K562 (cell line): ENCODE measurements at regions not wholly inside any gene's neighbourhood (a gene's known extent, or its start where the extent isn't known, plus 50 kb on each side); places are given as distances from the start of the nearest gene placed in this dataset.

Experiments used
- ATAC-seq: fragments of 200-7000 bp; cut with Tn5 transposase; 3 replicates; pipeline ENCODE4 v1.9.1; 2020; ENCODE audit warnings: moderate library complexity
- BruUV-seq: library from RNA; stranded (reverse); fragments of 400-500 nt; replicated peaks from 2 replicates; lab custom pipeline; 2021; lab: Mats Ljungman, UMichigan
- CTCF ChIA-PET: fragments of 300-600 bp; formaldehyde crosslinking; extraction: SDS; loops from one replicate; lab custom pipeline; 2021; ENCODE audit warnings: low intra/inter-chr PET ratio; lab: Yijun Ruan, JAX
- POLR2A ChIA-PET: fragments of 300-600, 350-650 bp; sonication (Branson Sonifier 250); formaldehyde crosslinking; extraction: SDS; loops from one replicate; lab custom pipeline; 2021; ENCODE audit warnings: antibody characterized with exemption, inconsistent platforms; lab: Yijun Ruan, JAX
- DNase-seq, 4 experiments: peaks; one replicate each; pipeline versions ENCODE4 v3.0.0 to v3.0.0-alpha.2; 2011 to 2018; ENCODE audit warnings: low spot score in 3 of 4, mixed read lengths in 3 of 4; ENCODE audit errors: extremely low read depth in 1 of 4
- FAIRE-seq: peaks from 2 replicates; lab custom pipeline; 2011; peaks lifted over from hg19 to GRCh38; lab: Jason Lieb, UNC
- H2AFZ ChIP-seq: 2 replicates; pipeline ENCODE4 v1.6.0; 2011; ENCODE audit warnings: low read depth, low read length, control low read depth, inconsistent platforms
- H3K27ac ChIP-seq: fragments of 200-600 bp; 3 replicates; pipeline ENCODE4 v1.8.0; 2011; ENCODE audit warnings: low read depth, mild to moderate bottlenecking, control low read depth, inconsistent platforms, low read length, moderate library complexity, mixed read lengths; ENCODE audit errors: extremely low read depth
- H3K27me3 ChIP-seq, 2 experiments: fragments of 300-600 bp in 1 of 2; 2 replicates in 1 of 2; 3 replicates in 1 of 2; pipeline versions ENCODE4 v1.6.0 to v1.8.0; 2011; ENCODE audit warnings: inconsistent platforms in 2 of 2, low read length in 2 of 2, mild to moderate bottlenecking in 1 of 2, mixed read lengths in 1 of 2, moderate library complexity in 1 of 2; ENCODE audit not compliant: control insufficient read depth in 2 of 2, insufficient read depth in 2 of 2
- H3K36me3 ChIP-seq: fragments of 300-600 bp; 3 replicates; pipeline ENCODE4 v1.8.0; 2011; ENCODE audit warnings: mild to moderate bottlenecking, low read length, inconsistent platforms; ENCODE audit not compliant: control insufficient read depth, insufficient read depth
- H3K4me1 ChIP-seq, 2 experiments: fragments of 200-600 bp in 1 of 2; replicated peaks in 1 of 2; 2 replicates in 1 of 2; 3 replicates in 1 of 2; pipeline versions ENCODE4 v1.5.1 to v1.8.0; 2011; ENCODE audit warnings: inconsistent platforms in 2 of 2, low read length in 2 of 2, mild to moderate bottlenecking in 1 of 2, mixed read lengths in 1 of 2, moderate library complexity in 1 of 2; ENCODE audit not compliant: control insufficient read depth in 2 of 2, insufficient read depth in 2 of 2
- H3K4me2 ChIP-seq: 2 replicates; pipeline ENCODE4 v1.6.1; 2011; ENCODE audit warnings: low read length, control low read depth, inconsistent platforms, mixed read lengths; ENCODE audit not compliant: insufficient read depth
- H3K4me3 ChIP-seq: fragments of 200-600 bp; sonication (generic), shearing (Covaris generic); 2 replicates; pipeline ENCODE4 v1.5.1; 2016; ENCODE audit warnings: control low read depth, inconsistent platforms
- H3K79me2 ChIP-seq: fragments of 200-600 bp; 3 replicates; pipeline ENCODE4 v1.8.0; 2011; ENCODE audit warnings: low read length, inconsistent platforms; ENCODE audit not compliant: control insufficient read depth, insufficient read depth
- H3K9ac ChIP-seq, 2 experiments: 2 replicates each; pipeline versions ENCODE4 v1.6.0 to v1.6.1; 2011; ENCODE audit warnings: low read depth in 2 of 2, low read length in 2 of 2, control low read depth in 1 of 2, inconsistent platforms in 1 of 2, mild to moderate bottlenecking in 1 of 2, mixed read lengths in 1 of 2; ENCODE audit not compliant: insufficient read depth in 1 of 2
- H3K9me1 ChIP-seq: one replicate; pipeline ENCODE4 v1.6.0; 2011; ENCODE audit warnings: inconsistent platforms, mild to moderate bottlenecking, low read length, moderate library complexity; ENCODE audit not compliant: control insufficient read depth, insufficient read depth
- H3K9me3 ChIP-seq: replicated peaks from 2 replicates; pipeline ENCODE4 v1.5.1; 2011; ENCODE audit warnings: low read depth, low read length, inconsistent platforms; ENCODE audit not compliant: control insufficient read depth, insufficient read depth
- H4K20me1 ChIP-seq: replicated peaks from 2 replicates; pipeline ENCODE4 v1.6.1; 2011; ENCODE audit warnings: low read length, inconsistent platforms, mixed read lengths; ENCODE audit not compliant: control insufficient read depth, insufficient read depth
- CSDE1 ChIP-seq, 2 experiments: fragments of 450-650 bp; IDR thresholded peaks; 2 replicates each; pipeline ENCODE4 v1.6.1; 2016; ENCODE audit warnings: mild to moderate bottlenecking in 1 of 2
- ELK3 ChIP-seq: fragments of 450-650 bp; formaldehyde crosslinking; IDR thresholded peaks from 2 replicates; pipeline ENCODE4 v1.4.0; 2020; ENCODE audit warnings: mild to moderate bottlenecking
- NR2C2 ChIP-seq, 2 experiments: fragments of 200-800 bp in 1 of 2; sonication (Bioruptor generic) in 1 of 2; sonication (generic) in 1 of 2; formaldehyde crosslinking in 1 of 2; IDR thresholded peaks; 2 replicates each; pipeline versions ENCODE4 v1.6.1 to v1.8.0; 2016 to 2022; ENCODE audit warnings: mild to moderate bottlenecking in 1 of 2, missing compliant biosample characterization in 1 of 2, missing genetic modification characterization in 1 of 2, missing genetic modification reagents in 1 of 2
- ZBTB33 ChIP-seq: sonication (generic); formaldehyde crosslinking; IDR thresholded peaks from 2 replicates; pipeline ENCODE4 v1.8.1; 2023; ENCODE audit warnings: mild to moderate bottlenecking, missing genetic modification reagents
- ZFP91 ChIP-seq: sonication (generic); formaldehyde crosslinking; IDR thresholded peaks from 2 replicates; pipeline ENCODE4 v1.8.0; 2022; ENCODE audit warnings: mild to moderate bottlenecking, missing genetic modification reagents
- ZNF407 ChIP-seq: fragments of 450-650 bp; IDR thresholded peaks from 2 replicates; pipeline ENCODE4 v1.6.1; 2016; ENCODE audit warnings: low read depth
- in situ Hi-C: fragments of 300-500 bp; cut with MboI; formaldehyde crosslinking; loops from 4 replicates; pipeline ENCODE4 v1.15.0; 2018; ENCODE audit warnings: inconsistent platforms, mixed read lengths
- intact Hi-C: fragments of 100-400 bp; cut with micrococcal nuclease; formaldehyde crosslinking; loops from 2 replicates; pipeline ENCODE4 v1.14.2; 2022

- no peaks in the 10 kb centered on the region for H3K36me3 ChIP-seq
- H2AFZ ChIP-seq, result no peak overlapping the region
- ChIA-PET POLR2A (interaction anchor here (1.1 kb wide), 1 partner anchor 8 kb away, joined by 3 read pairs; no protein-coding TSS in a partner anchor), CTCF (no interaction called here)
- in situ Hi-C loops, result no loop called here
- BruUV-seq, result no TSS peak
- no peaks in the 10 kb centered on the region for H3K4me1 ChIP-seq
- ATAC-seq (no peak), FAIRE-seq (no peak)
- H3K9ac ChIP-seq, result no peak overlapping the region
- no peak overlapping the region for H3K4me2 ChIP-seq
- H3K79me2 ChIP-seq, result no peaks in the 10 kb centered on the region
- no peaks in the 10 kb centered on the region for H4K20me1 ChIP-seq
- H3K27me3 ChIP-seq, result peaks cover 2 to 4% of the 10 kb centered on the region in 2 experiments; a peak in 1 of 5 replicates
- TF ChIP-seq ZFP91 (no peak), NR2C2 (CRISPR knock-in tag; IDR thresholded peaks at IDR 0.05) (no peak), NR2C2 (tag; IDR thresholded peaks at IDR 0.05) (no peak), CSDE1 (IDR thresholded peaks at IDR 0.05) (no peak), ZNF407 (no peak), ELK3 (CRISPR knock-in tag) (no peak), ZBTB33 (CRISPR knock-in tag) (no peak)
- TF ChIP-seq, all 486 proteins: peak for 0
- no peak for DNase-seq
- intact Hi-C loops, result no loop called here
- no peaks in the 10 kb centered on the region for H3K9me3 ChIP-seq
- no peaks in the 10 kb centered on the region for H3K9me1 ChIP-seq
- H3K4me3 ChIP-seq, result no peak overlapping the region
- H3K27ac ChIP-seq, result no peak overlapping the region
Observed at GRCh38 chr1:222037720-222038119, 295.8 kb upstream of the DUSP10 start.
